ENCODE measurements at regions not wholly inside any gene's neighbourhood (a gene's known extent, or its start where the extent isn't known, plus 50 kb on each side); places are given as distances from the start of the nearest gene placed in this dataset.
"Not testable (repeated sequence)": the region's sequence is repeated elsewhere in the genome, so short reads cannot be mapped to it uniquely, and the experiment has no call there.

GRCh38 chr5:18534119-18534518 lies 899.9 kb downstream of the TAF11L14 start:
- Histone ChIP-seq H3K27me3 (no peaks in the 10 kb centered on the region), H3K4me3 (no peak overlapping the region), H3K4me1 (no peaks in the 10 kb centered on the region), H3K9me3 (no peaks in the 10 kb centered on the region), H3K27ac (no peak overlapping the region), H3K36me3 (no peaks in the 10 kb centered on the region)
- DNase-seq (ENCODE audit: low spot score in 2 of 2): no peak
- no peak for TF ChIP-seq CTCF (IDR thresholded peaks at IDR 0.05)
- intact Hi-C loops (cut with DNase I): no loop called here

GRCh38 chr5:18535753-18536152 lies 901.5 kb downstream of the TAF11L14 start:
- H3K36me3 ChIP-seq; H3K27ac ChIP-seq; H3K4me1 ChIP-seq; intact Hi-C loops (cut with DNase I); H3K9me3 ChIP-seq; DNase-seq (ENCODE audit: low spot score in 2 of 2); H3K4me3 ChIP-seq; H3K27me3 ChIP-seq: not testable (repeated sequence)

- no peak for TF ChIP-seq CTCF (IDR thresholded peaks at IDR 0.05)
- Histone ChIP-seq H3K9me3 (peaks cover 0 to 5% of the 10 kb centered on the region in 2 donors), H3K4me1 (no peaks in the 10 kb centered on the region), H3K27me3 (no peaks in the 10 kb centered on the region), H3K27ac (no peak overlapping the region), H3K36me3 (no peaks in the 10 kb centered on the region), H3K4me3 (no peak overlapping the region)
- no peak for DNase-seq (ENCODE audit: low spot score in 2 of 2)
- intact Hi-C loops (cut with DNase I): no loop called here
These were observed 910.2 kb downstream of the TAF11L14 start for GRCh38 chr5:18544421-18544820.

- H3K4me3 ChIP-seq: no peak overlapping the region
- H3K27me3 ChIP-seq: no peaks in the 10 kb centered on the region
- DNase-seq (ENCODE audit: low spot score in 2 of 2): no peak
- no peak overlapping the region for H3K27ac ChIP-seq
- intact Hi-C loops (cut with DNase I): no loop called here
- H3K9me3 ChIP-seq: peaks cover 0 to 5% of the 10 kb centered on the region in 2 donors
- H3K4me1 ChIP-seq: no peaks in the 10 kb centered on the region
- TF ChIP-seq CTCF (IDR thresholded peaks at IDR 0.05): no peak
- H3K36me3 ChIP-seq: no peaks in the 10 kb centered on the region
These were observed 912.3 kb downstream of the TAF11L14 start for GRCh38 chr5:18546591-18546990.

- Histone ChIP-seq H3K4me3 (no peak overlapping the region), H3K9me3 (peaks cover 0 to 5% of the 10 kb centered on the region in 2 donors), H3K27me3 (no peaks in the 10 kb centered on the region), H3K4me1 (no peaks in the 10 kb centered on the region), H3K27ac (no peak overlapping the region), H3K36me3 (no peaks in the 10 kb centered on the region)
- no peak for TF ChIP-seq CTCF (IDR thresholded peaks at IDR 0.05)
- no peak for DNase-seq (ENCODE audit: low spot score in 2 of 2)
- intact Hi-C loops (cut with DNase I): no loop called here
These were observed 917.5 kb downstream of the TAF11L14 start for GRCh38 chr5:18551716-18552115.

GRCh38 chr5:18553269-18553668 lies 919.0 kb downstream of the TAF11L14 start:
- Histone ChIP-seq H3K27me3 (no peaks in the 10 kb centered on the region), H3K27ac (no peak overlapping the region), H3K9me3 (peaks cover 0 to 5% of the 10 kb centered on the region in 2 donors), H3K4me1 (no peaks in the 10 kb centered on the region), H3K36me3 (no peaks in the 10 kb centered on the region), H3K4me3 (no peak overlapping the region)
- intact Hi-C loops (cut with DNase I): no loop called here
- no peak for TF ChIP-seq CTCF (IDR thresholded peaks at IDR 0.05)
- DNase-seq (ENCODE audit: low spot score in 2 of 2): no peak
